Calu3 (cell line): ENCODE measurements at regions not wholly inside any gene's neighbourhood (a gene's known extent, or its start where the extent isn't known, plus 50 kb on each side); places are given as distances from the start of the nearest gene placed in this dataset.

ENCODE experiments used
- BruUV-seq: library from RNA; stranded (reverse); fragments of 400-500 nt; replicated peaks from 2 replicates; lab custom pipeline; 2021; lab: Mats Ljungman, UMichigan
- CTCF ChIA-PET: fragments of 300-600 bp; sonication (Branson Sonifier 250); formaldehyde crosslinking; loops from one replicate; lab custom pipeline; 2022; ENCODE audit warnings: antibody characterized with exemption; lab: Charles Lee
- DNase-seq: peaks from one replicate; pipeline ENCODE4 v3.0.0; 2022
- H3K27ac Mint-ChIP-seq: one replicate; pipeline ENCODE4 v1.8.0; 2022; ENCODE audit warnings: mixed read lengths; ENCODE audit not compliant: unreplicated experiment
- H3K27me3 Mint-ChIP-seq: one replicate; pipeline ENCODE4 v1.8.0; 2022; ENCODE audit warnings: mixed read lengths; ENCODE audit not compliant: unreplicated experiment
- H3K36me3 Mint-ChIP-seq: one replicate; pipeline ENCODE4 v1.8.0; 2022; ENCODE audit warnings: mild to moderate bottlenecking, moderate library complexity, mixed read lengths; ENCODE audit not compliant: insufficient read depth, unreplicated experiment
- H3K4me1 Mint-ChIP-seq: one replicate; pipeline ENCODE4 v1.8.0; 2022; ENCODE audit warnings: mild to moderate bottlenecking, low read depth, mixed read lengths; ENCODE audit not compliant: unreplicated experiment
- H3K4me3 Mint-ChIP-seq: one replicate; pipeline ENCODE4 v1.8.0; 2022; ENCODE audit warnings: mild to moderate bottlenecking, low read depth, moderate library complexity, mixed read lengths; ENCODE audit not compliant: unreplicated experiment
- H3K9me3 Mint-ChIP-seq: one replicate; pipeline ENCODE4 v1.8.0; 2022; ENCODE audit warnings: low read depth, mixed read lengths; ENCODE audit not compliant: unreplicated experiment
- intact Hi-C: fragments of 100-400 bp; cut with micrococcal nuclease; formaldehyde crosslinking; loops from one replicate; pipeline ENCODE4 v1.10.0; 2022; ENCODE audit not compliant: unreplicated experiment
- TF ChIP-seq, protein P1 (sequence below): fragments of 200-600 bp; IDR thresholded peaks from one replicate; pipeline ENCODE4 v1.8.0; 2022; ENCODE audit warnings: antibody characterized with exemption; ENCODE audit not compliant: unreplicated experiment

- TF ChIP-seq, protein P1, sequence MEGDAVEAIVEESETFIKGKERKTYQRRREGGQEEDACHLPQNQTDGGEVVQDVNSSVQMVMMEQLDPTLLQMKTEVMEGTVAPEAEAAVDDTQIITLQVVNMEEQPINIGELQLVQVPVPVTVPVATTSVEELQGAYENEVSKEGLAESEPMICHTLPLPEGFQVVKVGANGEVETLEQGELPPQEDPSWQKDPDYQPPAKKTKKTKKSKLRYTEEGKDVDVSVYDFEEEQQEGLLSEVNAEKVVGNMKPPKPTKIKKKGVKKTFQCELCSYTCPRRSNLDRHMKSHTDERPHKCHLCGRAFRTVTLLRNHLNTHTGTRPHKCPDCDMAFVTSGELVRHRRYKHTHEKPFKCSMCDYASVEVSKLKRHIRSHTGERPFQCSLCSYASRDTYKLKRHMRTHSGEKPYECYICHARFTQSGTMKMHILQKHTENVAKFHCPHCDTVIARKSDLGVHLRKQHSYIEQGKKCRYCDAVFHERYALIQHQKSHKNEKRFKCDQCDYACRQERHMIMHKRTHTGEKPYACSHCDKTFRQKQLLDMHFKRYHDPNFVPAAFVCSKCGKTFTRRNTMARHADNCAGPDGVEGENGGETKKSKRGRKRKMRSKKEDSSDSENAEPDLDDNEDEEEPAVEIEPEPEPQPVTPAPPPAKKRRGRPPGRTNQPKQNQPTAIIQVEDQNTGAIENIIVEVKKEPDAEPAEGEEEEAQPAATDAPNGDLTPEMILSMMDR: no peak
- no TSS peak for BruUV-seq
- CTCF ChIA-PET: interaction anchor here (1.9 kb wide), 1 partner anchor 274 kb away, joined by 7 read pairs; no protein-coding TSS in a partner anchor
- H3K27me3 Mint-ChIP-seq: peaks cover 55% of the 10 kb centered on the region
- no peak overlapping the region for H3K4me3 Mint-ChIP-seq
- no peaks in the 10 kb centered on the region for H3K4me1 Mint-ChIP-seq
- no peak overlapping the region for H3K27ac Mint-ChIP-seq
- peak; percentile 8 for DNase-seq
- no peaks in the 10 kb centered on the region for H3K36me3 Mint-ChIP-seq
- intact Hi-C loops: no loop called here
- no peaks in the 10 kb centered on the region for H3K9me3 Mint-ChIP-seq
Observed at GRCh38 chr5:38715696-38716095, 130.1 kb upstream of the OSMR start.

GRCh38 chr5:38716516-38716915, 129.3 kb upstream of the OSMR start:
- H3K27ac Mint-ChIP-seq: no peak overlapping the region
- H3K9me3 Mint-ChIP-seq: no peaks in the 10 kb centered on the region
- H3K4me3 Mint-ChIP-seq: no peak overlapping the region
- no peaks in the 10 kb centered on the region for H3K4me1 Mint-ChIP-seq
- TF ChIP-seq, protein P1: no peak
- no TSS peak for BruUV-seq
- intact Hi-C loops: no loop called here
- no peak for DNase-seq
- H3K36me3 Mint-ChIP-seq: no peaks in the 10 kb centered on the region
- CTCF ChIA-PET: interaction anchor here (1.9 kb wide), 1 partner anchor 275 kb away, joined by 7 read pairs; no protein-coding TSS in a partner anchor
- H3K27me3 Mint-ChIP-seq: peaks cover 55% of the 10 kb centered on the region

DNA sequence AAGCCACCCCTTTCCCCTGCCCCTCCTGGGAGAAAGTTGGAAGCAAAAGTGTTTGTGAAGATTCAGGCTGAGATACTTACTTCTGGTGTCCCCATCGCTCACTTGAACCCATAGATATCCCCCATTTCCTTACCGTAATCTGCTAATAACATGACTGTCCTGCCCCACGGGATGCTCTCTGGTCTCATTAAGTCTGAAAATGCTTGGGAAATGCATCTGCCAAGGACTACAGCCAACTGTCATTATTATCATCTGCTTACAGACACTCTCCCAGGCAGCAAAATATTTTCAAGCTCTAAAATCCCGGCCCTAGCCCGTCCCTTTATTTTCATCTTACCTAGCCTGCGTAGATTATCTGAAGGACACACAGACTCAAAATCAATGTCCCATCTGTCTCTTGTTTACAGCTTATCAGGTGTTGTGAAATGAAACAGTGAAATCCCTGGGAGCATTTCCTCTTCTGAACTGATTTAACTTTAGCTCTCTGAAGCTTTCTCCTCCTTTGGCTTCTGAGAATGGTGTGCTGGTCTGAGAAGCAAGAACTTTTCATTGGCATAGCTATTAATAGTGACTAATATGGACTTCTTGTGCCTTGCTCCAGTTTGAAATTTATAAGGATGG, 126.9 kb upstream of the OSMR start:
- peaks cover 57% of the 10 kb centered on the region for H3K27me3 Mint-ChIP-seq
- no peak overlapping the region for H3K27ac Mint-ChIP-seq
- H3K36me3 Mint-ChIP-seq: no peaks in the 10 kb centered on the region
- H3K9me3 Mint-ChIP-seq: no peaks in the 10 kb centered on the region
- no peak overlapping the region for H3K4me3 Mint-ChIP-seq
- intact Hi-C loops: no loop called here
- no TSS peak for BruUV-seq
- TF ChIP-seq, protein P1: no peak
- no peaks in the 10 kb centered on the region for H3K4me1 Mint-ChIP-seq
- CTCF ChIA-PET: no interaction called here
- DNase-seq: no peak

DNA sequence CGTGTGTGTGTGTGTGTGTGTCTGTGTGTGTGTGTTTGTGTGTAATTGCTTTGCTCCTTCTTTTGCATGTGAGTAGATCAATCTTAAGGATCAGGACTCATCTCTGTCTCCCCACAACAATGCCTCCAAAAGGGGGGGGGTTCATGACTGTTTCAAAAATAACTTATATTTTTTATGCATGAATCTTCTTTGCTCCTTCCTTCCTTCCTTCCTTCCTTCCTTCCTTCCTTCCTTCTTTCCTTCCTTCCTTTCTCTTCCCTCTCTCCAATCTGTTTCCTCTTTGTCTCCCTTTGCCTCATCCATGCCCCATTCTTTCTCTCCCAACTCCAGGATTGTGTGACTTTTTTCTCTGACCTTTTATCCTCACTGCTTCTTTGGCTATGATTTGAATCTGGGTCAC, 126.4 kb upstream of the OSMR start:
- no peak overlapping the region for H3K27ac Mint-ChIP-seq
- H3K4me1 Mint-ChIP-seq: no peaks in the 10 kb centered on the region
- TF ChIP-seq, protein P1: no peak
- no peak for DNase-seq
- H3K9me3 Mint-ChIP-seq: no peaks in the 10 kb centered on the region
- no TSS peak for BruUV-seq
- peaks cover 59% of the 10 kb centered on the region for H3K27me3 Mint-ChIP-seq
- intact Hi-C loops: no loop called here
- no peaks in the 10 kb centered on the region for H3K36me3 Mint-ChIP-seq
- H3K4me3 Mint-ChIP-seq: no peak overlapping the region
- CTCF ChIA-PET: no interaction called here
